Activated effector memory CD4-positive, alpha-beta T cell treated with anti-CD3 and anti-CD28 coated beads, Interleukin-2, amount 50 U/mL, for 16 hours (primary cell): ENCODE measurements at regions not wholly inside any gene's neighbourhood (a gene's known extent, or its start where the extent isn't known, plus 50 kb on each side); places are given as distances from the start of the nearest gene placed in this dataset.

Experiments used
- DNase-seq: peaks from one replicate; pipeline ENCODE4 v3.0.0-alpha.2; 2020

GRCh38 chr1:221072214-221072613 is 193.0 kb downstream of the HLX start:
- DNase-seq: no peak

GRCh38 chr1:221074332-221074731 is 195.1 kb downstream of the HLX start:
- DNase-seq: no peak

GRCh38 chr1:221075911-221076310 is 196.7 kb downstream of the HLX start:
- no peak for DNase-seq

- no peak for DNase-seq
These were observed 197.2 kb downstream of the HLX start for GRCh38 chr1:221076391-221076811.

- no peak for DNase-seq
These were observed 199.2 kb downstream of the HLX start for GRCh38 chr1:221078260-221078965.

- DNase-seq: no peak
These were observed 204.7 kb downstream of the HLX start for GRCh38 chr1:221083902-221084301.

GRCh38 chr1:221084681-221085080 is 205.4 kb downstream of the HLX start:
- DNase-seq: no peak

- no peak for DNase-seq
These were observed 206.6 kb downstream of the HLX start for GRCh38 chr1:221085701-221086375.

GRCh38 chr1:221087919-221088318 is 208.7 kb downstream of the HLX start:
- no peak for DNase-seq

GRCh38 chr1:221089273-221089672 is 210.0 kb downstream of the HLX start:
- DNase-seq: no peak

GRCh38 chr1:221089803-221090202 is 210.6 kb downstream of the HLX start:
- no peak for DNase-seq

- DNase-seq: no peak
These were observed 214.9 kb downstream of the HLX start for GRCh38 chr1:221093903-221094791.

- no peak for DNase-seq
These were observed 218.4 kb downstream of the HLX start for GRCh38 chr1:221097479-221098281.

- DNase-seq: no peak
These were observed 219.5 kb downstream of the HLX start for GRCh38 chr1:221098471-221099405.

- no peak for DNase-seq
These were observed 220.7 kb downstream of the HLX start for GRCh38 chr1:221099747-221100595.

- DNase-seq: no peak
These were observed 221.4 kb downstream of the HLX start for GRCh38 chr1:221100611-221101010.

GRCh38 chr1:221101807-221102605 is 222.8 kb downstream of the HLX start:
- no peak for DNase-seq

- DNase-seq: no peak
These were observed 225.4 kb downstream of the HLX start for GRCh38 chr1:221104596-221104995.

GRCh38 chr1:221105578-221105977 is 226.3 kb downstream of the HLX start:
- no peak for DNase-seq

- no peak for DNase-seq
These were observed 227.4 kb downstream of the HLX start for GRCh38 chr1:221106616-221107015.
